HG03565 (cell line): ENCODE measurements at regions not wholly inside any gene's neighbourhood (a gene's known extent, or its start where the extent isn't known, plus 50 kb on each side); places are given as distances from the start of the nearest gene placed in this dataset.
"Not testable (repeated sequence)": the region's sequence is repeated elsewhere in the genome, so short reads cannot be mapped to it uniquely, and the experiment has no call there.

Experiments used
- ATAC-seq: cut with Tn5 transposase; IDR thresholded peaks from one replicate; pipeline ENCODE4 v1.9.1; 2021; ENCODE audit warnings: mild to moderate bottlenecking, moderate library complexity; ENCODE audit not compliant: unreplicated experiment

DNA sequence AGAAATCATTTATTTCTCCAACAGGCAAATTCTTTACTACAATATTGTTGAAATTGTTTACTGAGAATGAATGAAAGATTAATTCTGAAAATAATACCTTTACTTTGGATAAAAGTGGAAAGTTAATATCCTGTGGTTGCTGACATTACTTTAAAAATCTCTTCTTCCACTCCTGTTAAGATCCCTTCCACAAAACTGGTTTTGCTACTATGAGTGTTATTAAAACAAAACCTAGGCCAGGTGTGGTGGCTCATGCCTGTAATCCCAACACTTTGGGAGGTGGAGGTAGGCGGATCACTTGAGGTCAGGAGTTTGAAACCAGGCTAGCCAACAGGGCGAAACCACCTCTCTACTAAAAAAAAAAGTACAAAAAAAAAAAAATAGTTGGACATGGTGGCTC is 123.9 kb upstream of the CCDC150 start:
- ATAC-seq, result no peak

DNA sequence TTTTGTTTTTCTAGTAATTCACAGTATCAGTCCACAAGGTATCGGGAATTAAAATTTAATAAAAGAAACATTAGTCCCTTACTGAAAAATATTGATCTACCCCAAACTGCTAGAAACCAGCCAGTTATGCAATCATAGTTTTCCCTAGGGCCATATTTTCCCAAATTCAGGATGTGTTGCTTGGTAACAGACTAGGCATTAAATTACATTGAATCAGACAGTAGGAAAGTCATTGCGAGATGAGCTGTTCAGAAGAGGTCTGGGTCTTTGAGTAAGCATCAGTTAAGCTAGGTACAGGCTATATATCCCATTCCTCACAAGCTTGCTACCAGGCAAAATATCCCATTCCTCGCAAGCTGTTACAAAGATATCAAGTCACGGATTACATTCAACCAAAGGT is 123.0 kb upstream of the CCDC150 start:
- ATAC-seq, result no peak

DNA sequence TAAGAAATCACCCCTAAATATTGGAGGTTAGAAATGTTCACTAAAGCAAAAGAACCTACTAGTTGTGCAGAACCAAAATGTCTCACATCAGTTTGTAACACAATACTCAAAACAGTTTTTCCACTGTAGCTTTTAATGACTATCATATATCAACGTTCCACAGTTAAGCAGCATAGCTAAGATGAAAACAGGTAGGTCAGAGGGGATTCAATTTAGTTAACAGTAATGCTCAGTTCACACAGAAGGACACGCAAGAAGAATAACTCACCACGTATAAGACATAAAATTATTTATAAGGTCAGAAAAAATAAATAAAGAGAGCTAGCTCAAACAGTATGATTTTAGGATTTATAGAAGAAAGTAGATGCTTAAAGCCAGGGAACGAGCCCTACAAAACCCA is 118.9 kb upstream of the CCDC150 start:
- ATAC-seq, result no peak

DNA sequence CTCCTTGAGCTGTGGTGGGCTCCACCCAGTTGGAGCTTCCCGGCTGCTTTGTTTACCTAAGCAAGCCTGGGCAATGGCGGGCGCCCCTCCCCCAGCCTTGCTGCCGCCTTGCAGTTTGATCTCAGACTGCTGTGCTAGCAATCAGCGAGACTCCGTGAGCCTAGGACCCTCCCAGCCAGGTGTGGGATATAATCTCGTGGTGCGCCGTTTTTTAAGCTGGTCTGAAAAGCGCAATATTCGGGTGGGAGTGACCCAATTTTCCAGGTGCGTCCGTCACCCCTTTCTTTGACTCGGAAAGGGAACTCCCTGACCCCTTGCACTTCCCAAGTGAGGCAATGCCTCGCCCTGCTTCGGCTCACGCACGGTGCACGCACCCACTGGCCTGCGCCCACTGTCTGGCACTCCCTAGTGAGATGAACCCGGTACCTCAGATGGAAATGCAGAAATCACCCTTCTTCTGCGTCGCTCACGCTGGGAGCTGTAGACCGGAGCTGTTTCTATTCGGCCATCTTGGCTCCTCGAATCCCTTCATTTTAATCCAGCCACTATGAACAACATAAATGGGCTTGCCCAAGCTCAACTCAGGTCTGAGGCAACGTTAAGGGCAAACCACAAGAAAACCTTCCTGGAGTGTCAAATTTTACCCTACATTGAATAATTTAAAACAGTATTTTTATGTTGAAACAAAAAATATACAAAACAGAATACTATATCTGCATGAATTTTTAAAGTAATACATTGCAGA is 112.4 kb upstream of the CCDC150 start:
- ATAC-seq, result not testable (repeated sequence)

DNA sequence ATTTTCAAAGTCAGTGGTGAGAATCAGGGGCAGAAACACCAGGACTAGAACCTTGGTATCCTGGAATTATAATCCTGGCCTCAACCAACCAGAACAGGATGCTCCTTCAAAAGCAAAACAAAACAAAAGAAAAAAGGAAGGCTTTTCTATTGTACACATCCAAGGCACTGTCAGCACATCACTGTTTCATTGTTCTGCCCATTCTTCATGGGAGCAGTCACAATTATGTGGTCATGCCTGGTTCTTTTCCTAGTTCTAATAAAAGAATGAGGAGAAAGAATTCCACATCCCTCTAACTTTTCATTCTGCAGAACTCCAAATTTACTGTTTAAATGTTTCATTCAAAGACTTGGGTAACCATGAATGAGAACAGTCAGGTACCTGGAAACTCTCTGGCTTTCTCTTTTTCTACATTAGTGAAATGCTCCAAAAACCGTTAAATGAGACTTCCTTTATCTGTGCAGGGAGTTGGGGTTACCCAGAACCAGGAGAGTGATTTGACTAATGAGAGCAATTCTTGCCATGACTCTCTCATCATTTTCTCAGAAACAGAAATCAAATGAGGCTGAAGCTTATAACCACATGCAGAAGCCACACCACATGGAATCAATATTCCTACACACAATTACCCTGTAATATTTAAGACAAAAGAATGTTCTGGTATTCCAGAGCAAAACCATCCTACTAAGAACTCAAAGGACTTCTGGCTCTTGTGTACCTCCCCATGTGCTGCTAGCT is 110.9 kb upstream of the CCDC150 start:
- no peak for ATAC-seq

DNA sequence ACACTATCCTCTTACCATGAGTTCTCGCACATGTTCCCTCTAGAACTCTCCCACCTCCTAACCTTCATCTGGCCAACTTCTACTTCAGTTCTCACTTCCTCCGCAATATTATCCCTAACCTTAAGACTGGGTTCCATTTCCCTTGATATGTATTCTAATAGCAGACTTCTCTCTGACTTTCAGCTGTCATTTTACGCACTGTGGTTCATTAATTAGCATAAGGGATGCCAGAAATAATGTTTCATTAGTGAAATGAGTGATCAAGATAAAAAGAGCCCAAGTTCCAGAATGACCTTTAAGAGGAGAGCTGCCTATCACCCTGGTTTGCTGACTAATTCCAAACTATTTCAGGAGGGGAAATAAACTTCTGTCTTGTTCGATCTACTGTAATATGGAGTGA is 108.6 kb upstream of the CCDC150 start:
- peak; percentile 67 for ATAC-seq

DNA sequence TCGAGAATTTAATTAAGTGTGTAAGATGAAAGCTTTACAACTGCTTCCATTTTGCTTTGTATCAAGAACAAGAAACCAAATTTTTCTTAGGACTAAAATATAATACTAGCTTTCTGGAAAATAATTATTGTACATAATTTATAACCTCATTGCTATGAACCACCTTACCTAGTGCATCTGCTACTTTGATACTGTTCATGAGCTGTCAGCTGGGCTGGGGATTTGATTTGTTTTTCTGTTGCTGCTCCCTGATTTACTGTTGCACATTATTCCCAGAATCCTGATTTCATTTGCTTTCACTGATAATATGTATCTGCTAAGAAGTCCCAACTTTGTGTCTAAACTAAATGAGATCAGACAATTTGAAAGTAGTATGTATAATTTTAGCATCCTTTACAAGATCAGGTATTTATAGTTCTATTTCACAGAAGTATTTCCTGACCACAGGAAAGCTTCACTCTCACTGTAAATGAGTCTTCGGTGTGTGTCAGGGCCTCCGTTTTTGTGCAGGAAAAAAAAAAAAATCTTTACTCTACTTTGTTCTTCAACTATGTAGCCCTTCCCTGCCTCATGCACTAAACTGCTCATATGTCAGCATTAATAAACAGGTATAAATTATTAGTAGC is 105.6 kb upstream of the CCDC150 start:
- ATAC-seq, result no peak

DNA sequence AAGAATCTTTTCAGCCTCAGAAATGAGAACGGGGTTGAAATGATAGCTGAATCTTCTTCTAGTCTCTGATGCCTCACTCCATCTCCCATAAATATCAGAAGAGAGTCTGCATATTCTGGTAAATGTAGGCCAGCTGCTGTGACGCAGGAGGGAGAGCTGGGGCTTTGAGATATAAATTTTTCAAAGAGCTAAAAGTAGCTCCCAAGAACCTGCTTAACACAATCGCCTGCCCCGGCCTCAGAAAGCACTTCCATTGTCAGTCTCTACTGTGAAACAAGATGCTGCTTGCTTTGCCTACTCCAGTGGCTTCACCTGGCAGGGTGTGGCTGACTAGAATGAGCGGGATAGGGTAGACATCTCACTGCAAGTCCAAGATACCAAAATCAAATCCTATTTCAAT is 105.0 kb upstream of the CCDC150 start:
- no peak for ATAC-seq

DNA sequence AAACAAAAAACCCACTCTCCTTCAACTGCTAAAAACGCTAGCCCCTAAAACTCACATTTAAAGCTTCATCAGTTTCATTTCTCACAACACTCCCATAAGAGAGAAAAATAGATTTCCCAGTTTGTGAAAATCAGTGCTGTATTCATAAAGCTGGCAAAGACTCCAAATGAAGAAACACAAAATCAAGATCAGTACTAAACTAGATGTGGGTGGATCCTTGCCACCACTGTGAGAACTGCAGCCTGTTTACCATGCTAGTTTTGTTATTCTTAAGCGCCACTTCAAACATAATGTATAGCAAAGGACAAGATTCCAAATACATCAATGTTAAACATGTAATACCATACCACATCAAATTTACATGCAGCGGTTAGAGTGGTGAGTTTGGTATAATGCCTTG is 104.5 kb upstream of the CCDC150 start:
- no peak for ATAC-seq

DNA sequence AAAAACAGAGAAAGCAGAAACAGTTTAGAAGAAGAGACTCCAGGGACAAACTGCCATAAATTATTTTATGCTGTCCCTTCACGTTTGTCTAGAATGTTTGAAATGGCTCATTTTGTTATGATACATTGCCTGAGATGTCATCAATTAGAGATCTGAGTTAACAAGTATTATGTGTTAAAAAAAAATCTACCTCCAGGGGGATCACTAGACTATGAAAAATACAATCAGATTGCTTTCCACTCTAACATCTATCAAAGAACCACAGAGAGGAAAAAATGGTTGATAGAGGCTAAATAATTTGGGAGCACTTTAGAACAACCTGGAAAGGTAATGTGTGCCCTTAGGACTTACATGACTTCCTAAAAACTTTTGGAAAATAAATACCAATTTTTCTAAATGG is 103.8 kb upstream of the CCDC150 start:
- ATAC-seq, result no peak

DNA sequence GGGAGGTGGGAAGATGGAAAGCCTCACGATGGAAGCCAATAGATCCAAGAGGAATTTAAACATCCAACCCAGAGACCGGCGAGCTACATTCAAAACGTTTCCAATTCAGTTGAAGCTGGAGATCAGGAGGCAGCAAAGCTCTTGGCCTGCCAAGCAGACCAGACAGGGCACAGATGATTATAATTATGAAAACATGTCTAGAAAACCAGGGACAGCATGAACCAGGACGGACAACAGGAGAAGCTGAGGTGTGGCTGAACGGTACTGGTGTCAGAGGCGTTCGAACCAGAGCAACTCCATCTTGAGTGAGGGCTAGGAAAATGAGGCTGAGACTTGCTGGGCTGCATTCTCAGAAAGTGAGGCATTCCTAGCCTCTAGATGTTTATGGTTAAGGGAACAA is 102.2 kb upstream of the CCDC150 start:
- no peak for ATAC-seq

DNA sequence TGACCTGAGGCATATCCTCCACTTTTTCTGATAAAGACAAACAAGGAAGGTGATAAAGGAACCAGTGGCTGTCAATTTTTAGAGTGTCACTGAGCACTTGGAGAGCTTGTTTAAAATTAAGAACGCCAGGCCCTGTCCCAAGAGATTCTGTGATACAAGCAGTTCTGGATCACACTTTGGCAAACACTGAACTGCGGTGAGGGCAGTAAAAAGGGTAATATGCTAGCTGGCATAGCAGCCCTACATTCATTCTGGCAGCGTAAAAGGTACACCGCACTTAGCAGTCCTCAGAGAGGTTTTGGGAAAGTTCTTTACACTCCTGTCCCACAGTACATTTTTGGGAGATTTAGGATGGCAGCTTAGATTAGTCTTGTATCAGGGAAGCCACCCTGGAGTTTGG is 101.3 kb upstream of the CCDC150 start:
- no peak for ATAC-seq

DNA sequence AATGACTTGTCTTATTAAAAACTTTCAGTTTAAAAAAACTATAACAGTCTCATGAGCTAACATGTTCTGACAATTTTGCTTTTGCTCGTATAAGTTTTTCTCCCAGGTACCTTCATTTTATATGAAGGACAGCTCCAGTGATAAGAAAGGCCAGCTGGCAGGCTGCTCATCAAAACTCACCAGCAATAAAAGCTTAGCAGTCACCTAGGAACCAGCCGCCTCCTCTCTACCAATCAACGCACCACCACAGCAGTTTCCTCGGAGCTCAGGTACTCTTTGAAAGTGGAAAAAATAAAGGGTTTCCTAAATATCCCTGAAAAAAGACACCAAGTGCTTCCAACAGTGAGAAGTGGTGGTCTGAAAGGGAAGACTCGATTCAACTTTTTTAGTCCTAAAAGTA is 100.9 kb upstream of the CCDC150 start:
- ATAC-seq, result no peak

DNA sequence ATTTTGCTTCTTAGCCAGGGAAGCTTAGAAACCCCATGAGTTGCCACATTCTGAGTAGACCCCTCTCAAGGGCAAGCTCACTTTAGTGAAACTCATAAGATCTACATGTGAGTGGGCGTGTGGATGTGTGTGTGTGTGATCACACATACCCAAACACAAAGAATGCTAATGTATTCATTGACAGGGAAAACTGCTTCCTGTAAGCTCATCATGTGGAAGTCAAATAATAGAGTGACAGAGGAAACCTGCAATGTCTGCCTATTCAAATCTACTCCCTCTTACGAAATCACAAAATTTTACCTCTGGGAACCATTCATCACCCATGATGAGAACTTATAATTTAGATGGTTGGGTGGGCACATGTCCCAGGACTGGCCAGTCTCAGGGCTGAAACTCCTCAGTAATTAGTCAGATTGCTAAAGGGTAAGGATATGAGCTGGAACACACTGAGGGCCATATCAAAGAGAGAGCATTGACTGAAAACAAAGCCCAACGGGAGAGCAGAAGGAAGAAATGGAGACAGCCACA is 94.5 kb upstream of the CCDC150 start:
- no peak for ATAC-seq

DNA sequence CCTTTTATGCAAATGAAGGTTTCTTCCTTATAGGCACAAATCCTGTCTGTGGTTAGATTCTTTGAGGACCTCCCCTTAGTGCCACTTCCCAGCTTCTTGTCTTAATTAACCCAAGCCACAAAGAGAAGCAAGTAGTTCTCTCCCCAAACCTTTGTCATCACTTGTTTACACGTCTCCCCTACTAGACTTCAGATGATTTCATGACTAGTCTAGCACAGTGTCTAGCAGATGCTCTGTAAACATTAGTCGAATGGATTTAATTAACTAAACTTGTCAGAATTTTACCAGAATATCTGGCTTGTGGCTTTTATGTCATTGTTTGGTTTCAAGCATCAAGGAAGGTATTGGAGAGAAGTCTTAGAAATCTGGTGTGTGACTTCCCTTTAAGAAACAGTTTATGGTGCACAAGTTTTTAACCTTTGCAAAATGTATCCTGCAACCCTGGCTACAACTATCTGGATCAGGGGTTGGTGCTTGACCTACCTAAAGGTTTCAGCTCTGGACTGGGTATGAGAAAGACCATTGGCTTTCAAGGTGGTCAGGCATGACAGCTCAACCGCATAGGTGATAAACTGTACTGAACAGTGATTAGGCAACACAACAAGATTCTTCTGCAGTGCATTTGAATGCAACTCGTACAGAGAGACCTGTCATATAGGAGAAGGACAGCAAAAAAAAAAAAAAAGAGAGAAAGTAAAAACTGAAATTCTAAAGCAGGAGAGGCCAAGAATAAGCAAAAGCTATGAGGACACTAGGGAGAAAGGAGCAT is 93.2 kb upstream of the CCDC150 start:
- no peak for ATAC-seq

DNA sequence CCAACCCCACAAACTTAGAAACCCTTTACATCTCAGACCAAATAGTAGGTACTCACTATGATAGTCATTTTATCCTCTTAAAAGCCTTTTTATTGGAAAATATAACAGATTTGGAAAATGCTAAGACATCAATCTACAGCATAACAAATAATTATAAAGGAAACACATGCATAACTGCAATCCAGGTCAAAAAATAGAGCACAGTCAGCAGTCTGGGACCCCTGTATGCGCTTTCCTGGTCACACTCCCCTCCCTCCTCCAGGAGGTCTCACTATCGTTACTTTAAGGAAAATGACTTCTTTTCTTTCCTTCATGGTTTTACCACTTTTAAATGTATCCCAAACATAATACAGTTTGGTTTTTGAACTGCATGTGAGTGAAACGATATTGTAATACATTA is 90.5 kb upstream of the CCDC150 start:
- no peak for ATAC-seq

DNA sequence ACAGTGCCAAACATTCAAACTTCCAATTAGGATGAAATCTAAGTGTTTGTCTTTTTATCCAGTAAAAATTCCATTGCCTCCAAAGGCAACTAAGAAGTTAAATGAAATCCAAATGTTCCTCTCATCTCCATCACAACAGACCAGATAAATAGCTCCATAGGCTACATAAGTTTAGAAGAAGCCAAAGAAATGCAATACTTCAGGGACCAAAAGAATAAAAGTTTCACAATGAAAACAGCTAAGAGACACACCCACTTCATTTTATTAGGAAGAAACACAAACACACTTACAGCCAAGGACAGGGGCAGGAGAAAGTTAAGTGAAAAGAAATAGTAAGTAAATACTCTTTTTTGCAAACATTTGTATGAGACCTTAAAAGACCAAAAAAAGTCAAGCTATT is 88.5 kb upstream of the CCDC150 start:
- ATAC-seq, result no peak

DNA sequence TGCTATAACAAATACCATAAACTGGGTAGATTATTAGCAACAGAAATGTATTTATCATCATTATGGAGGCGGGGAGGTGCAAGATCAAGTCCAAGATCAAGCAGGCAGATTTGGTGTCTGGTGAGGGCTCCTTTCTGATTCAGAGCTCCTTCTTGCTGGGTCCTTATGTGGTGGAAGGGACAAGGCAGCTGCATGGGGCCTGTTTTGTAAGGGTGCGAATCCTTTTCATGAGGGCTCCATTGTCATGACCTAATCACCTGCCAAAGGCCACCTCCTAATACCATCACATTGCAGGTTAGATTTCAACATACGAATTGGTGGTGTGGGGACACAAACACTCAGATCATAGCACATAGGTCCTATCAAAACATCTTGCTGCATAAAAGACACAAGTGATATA is 84.4 kb upstream of the CCDC150 start:
- no peak for ATAC-seq

DNA sequence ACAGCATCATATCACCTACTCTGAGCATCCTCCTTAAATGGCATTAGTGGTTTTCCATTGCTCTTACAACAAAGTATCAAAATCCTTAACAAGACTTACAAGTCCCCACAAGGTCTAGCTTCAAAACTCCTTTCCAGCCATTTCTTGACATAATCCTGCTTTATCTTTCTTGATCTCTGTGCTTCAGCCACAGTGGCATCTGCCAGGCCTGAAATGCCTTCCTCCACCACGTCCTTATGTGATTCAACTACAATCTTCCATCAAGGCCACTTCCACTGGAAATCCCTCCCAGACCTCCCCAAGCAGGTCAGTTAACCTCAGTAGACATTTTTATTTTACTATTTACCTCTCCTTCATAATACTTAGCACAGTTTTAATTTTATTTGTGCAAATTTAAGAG is 83.8 kb upstream of the CCDC150 start:
- ATAC-seq, result no peak

DNA sequence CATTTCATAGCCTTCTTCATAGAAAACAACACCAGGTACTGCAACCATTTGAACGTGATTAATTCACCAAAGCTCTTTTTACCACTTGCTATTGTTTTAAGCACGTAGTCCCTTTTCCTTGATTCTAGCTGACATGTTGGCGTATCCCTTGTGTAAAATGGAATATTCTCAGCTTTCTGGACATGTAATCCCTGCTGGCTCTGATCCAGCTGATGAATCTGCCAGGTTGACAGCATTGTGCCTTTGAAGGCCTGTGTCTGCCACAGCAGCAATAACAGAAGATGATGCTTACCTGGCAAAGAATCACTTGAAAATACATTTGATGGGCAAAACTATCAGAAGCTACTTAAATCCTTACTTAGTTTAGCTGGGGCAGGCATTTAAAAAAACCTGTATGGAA is 81.0 kb upstream of the CCDC150 start:
- ATAC-seq, result no peak

DNA sequence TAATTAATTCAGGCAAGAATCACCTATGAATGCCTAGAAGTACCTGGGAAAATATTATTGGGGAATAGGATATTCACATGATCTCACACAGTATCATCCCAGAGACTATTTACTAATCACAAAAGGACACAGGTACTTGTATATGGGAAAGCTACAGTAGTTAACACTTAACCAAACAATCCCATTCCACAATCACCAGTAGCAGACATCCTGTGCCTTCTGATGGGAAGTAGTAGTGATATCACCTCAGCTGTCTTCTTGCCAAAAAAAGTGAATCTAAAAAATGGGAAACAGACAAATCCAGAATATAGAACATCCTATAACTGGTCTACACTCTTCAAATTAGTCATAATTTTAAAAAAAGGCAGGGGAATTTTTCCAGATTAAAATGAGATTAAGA is 75.6 kb upstream of the CCDC150 start:
- ATAC-seq, result no peak
